Epithelial cell of esophagus (primary cell): ENCODE measurements at regions not wholly inside any gene's neighbourhood (a gene's known extent, or its start where the extent isn't known, plus 50 kb on each side); places are given as distances from the start of the nearest gene placed in this dataset.

ENCODE experiments used
- DNase-seq: peaks from one replicate; pipeline ENCODE4 v3.0.0; 2010; ENCODE audit warnings: low read depth
- H3K4me3 ChIP-seq: 2 replicates; pipeline ENCODE4 v1.5.1; 2011; ENCODE audit warnings: mild to moderate bottlenecking, low read length, control low read depth
- TF ChIP-seq, protein P1 (sequence below): IDR thresholded peaks from 2 replicates; pipeline ENCODE4 v1.5.1; 2011; ENCODE audit warnings: low read depth, mild to moderate bottlenecking, low read length, control low read depth, inconsistent platforms; ENCODE audit not compliant: insufficient read depth; ENCODE audit errors: missing control alignments

DNA sequence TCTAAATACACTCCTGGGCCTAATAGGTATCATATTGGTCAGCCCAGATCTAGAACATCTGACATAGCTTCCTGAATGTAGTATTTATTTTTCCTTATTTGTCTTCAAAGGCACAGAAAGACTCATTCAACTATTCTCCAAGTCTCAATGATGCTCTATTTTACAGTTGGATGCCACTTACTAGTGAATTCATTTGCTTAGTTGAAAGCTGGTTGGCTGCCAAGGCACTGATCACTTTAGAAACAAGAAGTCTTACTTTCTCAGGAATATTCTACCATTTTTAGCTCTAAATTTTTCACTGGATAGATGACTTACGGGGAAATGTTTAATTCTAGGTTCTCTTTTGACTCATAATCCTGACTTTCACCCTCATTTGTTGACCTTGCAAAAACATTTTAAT is 863.4 kb downstream of the SORCS1 start:
- no peak for DNase-seq

DNA sequence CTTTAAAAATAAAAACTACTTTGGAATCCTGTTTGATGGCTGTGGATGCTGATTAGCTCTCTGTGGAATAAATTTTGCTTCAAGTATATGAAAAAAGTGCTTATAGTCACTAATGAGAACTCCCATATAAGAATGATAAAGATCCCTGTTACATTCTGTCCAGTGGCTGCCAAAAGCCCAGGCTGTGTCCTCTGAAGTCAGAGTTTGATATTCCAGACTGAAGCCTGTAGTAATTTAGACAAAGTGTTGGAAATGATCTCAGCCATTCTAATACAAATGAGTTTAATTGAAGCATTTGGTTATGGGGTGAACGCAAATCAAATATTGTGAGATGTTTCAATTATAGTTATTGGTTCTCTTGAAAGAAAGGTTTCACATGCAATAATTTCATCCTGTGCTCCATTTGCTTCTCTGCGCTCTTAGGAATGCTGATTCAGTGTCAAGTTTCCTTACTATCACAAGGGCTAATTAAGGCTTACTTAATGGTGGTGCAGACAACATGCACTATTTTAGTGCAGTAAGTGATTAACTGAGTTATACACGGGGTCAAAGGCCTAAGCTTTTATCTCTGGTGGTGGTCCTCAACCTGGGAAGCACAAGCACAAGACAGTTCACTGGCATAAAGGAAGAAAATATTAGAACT is 867.6 kb downstream of the SORCS1 start:
- H3K4me3 ChIP-seq: no peak overlapping the region
- no peak for DNase-seq
- TF ChIP-seq, protein P1, sequence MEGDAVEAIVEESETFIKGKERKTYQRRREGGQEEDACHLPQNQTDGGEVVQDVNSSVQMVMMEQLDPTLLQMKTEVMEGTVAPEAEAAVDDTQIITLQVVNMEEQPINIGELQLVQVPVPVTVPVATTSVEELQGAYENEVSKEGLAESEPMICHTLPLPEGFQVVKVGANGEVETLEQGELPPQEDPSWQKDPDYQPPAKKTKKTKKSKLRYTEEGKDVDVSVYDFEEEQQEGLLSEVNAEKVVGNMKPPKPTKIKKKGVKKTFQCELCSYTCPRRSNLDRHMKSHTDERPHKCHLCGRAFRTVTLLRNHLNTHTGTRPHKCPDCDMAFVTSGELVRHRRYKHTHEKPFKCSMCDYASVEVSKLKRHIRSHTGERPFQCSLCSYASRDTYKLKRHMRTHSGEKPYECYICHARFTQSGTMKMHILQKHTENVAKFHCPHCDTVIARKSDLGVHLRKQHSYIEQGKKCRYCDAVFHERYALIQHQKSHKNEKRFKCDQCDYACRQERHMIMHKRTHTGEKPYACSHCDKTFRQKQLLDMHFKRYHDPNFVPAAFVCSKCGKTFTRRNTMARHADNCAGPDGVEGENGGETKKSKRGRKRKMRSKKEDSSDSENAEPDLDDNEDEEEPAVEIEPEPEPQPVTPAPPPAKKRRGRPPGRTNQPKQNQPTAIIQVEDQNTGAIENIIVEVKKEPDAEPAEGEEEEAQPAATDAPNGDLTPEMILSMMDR: no peak

More for the DNA sequence above, 863.4 kb downstream of the SORCS1 start:
- TF ChIP-seq, protein P1: no peak
- no peak overlapping the region for H3K4me3 ChIP-seq

DNA sequence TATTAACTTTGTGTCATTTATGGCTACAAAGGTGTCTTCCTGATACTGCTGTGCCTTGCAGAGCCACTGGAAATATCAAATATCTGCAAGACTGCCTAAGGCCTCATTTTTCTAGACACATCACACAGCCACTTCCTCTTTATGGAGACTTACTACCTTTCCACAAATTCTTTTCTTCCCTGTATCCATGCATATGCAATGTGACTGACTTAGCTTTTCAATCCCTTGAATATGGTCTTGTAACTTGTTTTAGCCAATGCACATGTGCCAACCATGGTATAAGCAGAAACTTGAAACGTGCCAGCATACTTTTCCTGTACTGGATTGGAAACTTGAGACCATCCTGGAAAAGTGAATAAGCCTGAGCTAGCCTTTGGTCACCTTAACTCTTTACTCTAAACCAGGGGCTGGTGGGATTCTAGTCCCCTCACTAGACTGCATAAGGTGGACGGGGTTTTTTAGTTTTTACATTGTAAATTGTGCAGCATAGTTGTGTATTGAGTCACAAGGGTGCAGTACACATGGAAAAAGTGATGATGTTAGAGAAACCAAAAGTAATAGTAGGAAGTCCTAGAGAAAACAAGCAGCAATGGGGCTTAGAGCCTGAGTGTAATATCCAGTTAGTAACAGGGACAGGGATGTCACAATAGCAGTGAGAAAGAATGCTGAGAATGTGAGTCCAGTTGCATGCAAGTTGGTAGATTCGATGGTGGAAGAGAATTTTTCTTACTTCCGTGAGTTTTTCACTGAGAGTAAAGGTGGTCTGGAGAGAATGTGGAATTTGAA is 879.5 kb downstream of the SORCS1 start:
- DNase-seq: peak; percentile 2
- H3K4me3 ChIP-seq: no peak overlapping the region

DNA sequence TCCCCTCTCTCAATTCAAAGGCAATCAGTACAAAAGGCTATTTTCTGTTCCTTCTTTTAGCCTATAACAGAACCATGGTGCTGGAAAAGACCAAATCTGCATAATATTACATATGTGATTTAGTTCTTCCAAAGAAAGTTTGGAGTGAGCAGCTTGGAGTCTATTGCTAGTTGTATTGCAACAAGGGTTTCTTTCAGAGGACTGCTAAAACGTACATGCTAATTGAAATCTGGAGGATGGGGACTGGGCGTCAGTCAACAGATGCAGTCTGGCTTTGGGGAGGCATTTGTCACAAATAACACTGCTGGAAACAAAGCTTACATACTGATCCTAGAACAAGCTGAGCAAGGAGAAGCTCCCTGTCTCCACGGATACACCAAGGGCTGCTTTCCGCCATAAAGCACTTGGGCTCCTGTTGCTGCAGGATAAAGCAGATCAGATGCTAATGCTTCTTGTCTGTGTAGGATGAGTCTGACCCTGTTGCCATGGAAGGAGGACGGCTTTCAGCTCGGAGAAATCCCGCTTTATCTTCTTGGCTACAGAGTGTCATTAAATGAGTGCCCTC is 883.5 kb downstream of the SORCS1 start:
- TF ChIP-seq, protein P1: no peak
- H3K4me3 ChIP-seq: no peak overlapping the region
- no peak for DNase-seq

More for the DNA sequence above, 879.5 kb downstream of the SORCS1 start:
- TF ChIP-seq, protein P1: no peak

DNA sequence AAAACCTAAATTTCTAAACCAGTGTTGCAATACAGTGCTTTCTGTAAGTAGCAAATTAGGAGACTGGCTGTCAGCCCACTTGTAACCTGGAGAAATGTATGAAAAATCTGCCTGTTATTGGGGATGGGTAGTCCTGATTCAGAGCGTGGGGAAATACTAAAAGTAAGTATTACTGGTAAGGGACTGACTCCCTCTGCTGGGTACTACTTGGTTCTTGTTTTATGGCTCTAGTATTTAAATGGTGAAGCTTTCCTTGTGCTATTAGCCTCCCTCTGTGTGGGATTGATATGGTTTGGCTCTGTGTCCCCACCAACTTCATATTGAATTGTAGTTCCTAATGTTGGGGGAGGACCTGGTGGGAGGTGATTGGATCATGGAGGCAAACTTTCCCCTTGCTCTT is 886.1 kb downstream of the SORCS1 start:
- TF ChIP-seq, protein P1: no peak
- no peak for DNase-seq
- H3K4me3 ChIP-seq: no peak overlapping the region

DNA sequence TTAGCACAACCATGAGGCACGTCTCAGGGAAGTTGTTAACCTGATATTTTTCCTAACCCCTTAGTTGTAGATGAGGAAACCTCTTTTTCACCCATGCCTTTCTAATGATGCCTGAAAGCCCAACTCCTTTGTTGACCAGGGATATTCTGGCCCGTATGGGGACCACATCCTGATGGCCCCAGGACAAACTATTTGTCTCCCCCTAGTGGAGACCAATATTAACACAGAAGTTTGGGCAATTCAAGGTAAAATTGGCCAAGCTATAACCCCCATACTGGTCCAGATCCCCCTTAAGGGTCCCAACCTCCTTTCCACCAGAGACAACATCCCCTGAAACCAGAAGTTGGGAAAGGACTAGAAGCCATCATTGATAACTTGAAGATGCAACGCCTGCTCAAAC is 893.3 kb downstream of the SORCS1 start:
- no peak overlapping the region for H3K4me3 ChIP-seq
- TF ChIP-seq, protein P1: peak; percentile 26
- no peak for DNase-seq

DNA sequence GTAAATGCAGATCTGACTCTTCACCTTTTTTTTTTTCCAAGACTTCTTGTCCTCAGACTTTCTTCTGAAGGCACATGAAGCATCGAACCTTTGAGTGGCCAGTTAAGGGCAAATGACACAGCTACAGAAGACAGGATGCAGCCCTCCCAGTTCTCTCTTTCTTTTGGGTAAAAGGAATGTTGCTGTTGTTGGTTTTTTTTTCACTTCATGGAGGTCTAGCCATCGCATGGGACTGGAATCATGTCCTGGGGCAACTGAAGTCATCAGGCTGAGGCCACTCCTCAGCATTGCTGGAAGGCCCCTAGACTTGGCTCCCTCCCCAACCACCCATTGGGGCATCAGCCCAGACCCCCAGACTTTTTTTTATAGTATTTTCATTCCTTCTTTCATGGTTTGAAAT is 896.5 kb downstream of the SORCS1 start:
- DNase-seq: no peak
- H3K4me3 ChIP-seq: no peak overlapping the region
- TF ChIP-seq, protein P1: no peak
